HT-29 (cell line): ENCODE measurements at regions not wholly inside any gene's neighbourhood (a gene's known extent, or its start where the extent isn't known, plus 50 kb on each side); places are given as distances from the start of the nearest gene placed in this dataset.

Experiments
- DNase-seq: peaks from one replicate; pipeline ENCODE4 v3.0.0-alpha.2; 2015; ENCODE audit warnings: low spot score

- no peak for DNase-seq
These were observed 77.3 kb upstream of the UBAC2 start for GRCh38 chr13:99123101-99124045.

GRCh38 chr13:99124046-99124400 lies 76.6 kb upstream of the UBAC2 start:
- DNase-seq, result no peak

GRCh38 chr13:99124794-99125316 lies 75.8 kb upstream of the UBAC2 start:
- DNase-seq, result no peak

GRCh38 chr13:99125326-99125915 lies 75.2 kb upstream of the UBAC2 start:
- no peak for DNase-seq

GRCh38 chr13:99126821-99127220 lies 73.8 kb upstream of the UBAC2 start:
- DNase-seq, result no peak

GRCh38 chr13:99129050-99129449 lies 71.6 kb upstream of the UBAC2 start:
- DNase-seq, result no peak

GRCh38 chr13:99129951-99130350 lies 70.7 kb upstream of the UBAC2 start:
- DNase-seq, result no peak

GRCh38 chr13:99131410-99131809 lies 69.2 kb upstream of the UBAC2 start:
- no peak for DNase-seq

- no peak for DNase-seq
These were observed 68.3 kb upstream of the UBAC2 start for GRCh38 chr13:99132295-99132835.

GRCh38 chr13:99133230-99133629 lies 67.4 kb upstream of the UBAC2 start:
- no peak for DNase-seq

GRCh38 chr13:99133848-99134247 lies 66.8 kb upstream of the UBAC2 start:
- no peak for DNase-seq

GRCh38 chr13:99135591-99135990 lies 65.1 kb upstream of the UBAC2 start:
- DNase-seq, result no peak

- DNase-seq, result no peak
These were observed 64.2 kb upstream of the UBAC2 start for GRCh38 chr13:99136427-99136954.

- no peak for DNase-seq
These were observed 59.8 kb upstream of the UBAC2 start for GRCh38 chr13:99140831-99141230.

GRCh38 chr13:99143904-99144303 lies 56.8 kb upstream of the UBAC2 start:
- DNase-seq, result no peak

GRCh38 chr13:99144306-99144705 lies 56.3 kb upstream of the UBAC2 start:
- no peak for DNase-seq

- no peak for DNase-seq
These were observed 55.2 kb upstream of the UBAC2 start for GRCh38 chr13:99145461-99145860.

- no peak for DNase-seq
These were observed 49.9 kb upstream of the UBAC2 start for GRCh38 chr13:99150575-99151361.
